ENCODE measurements at regions not wholly inside any gene's neighbourhood (a gene's known extent, or its start where the extent isn't known, plus 50 kb on each side); places are given as distances from the start of the nearest gene placed in this dataset.

DNA sequence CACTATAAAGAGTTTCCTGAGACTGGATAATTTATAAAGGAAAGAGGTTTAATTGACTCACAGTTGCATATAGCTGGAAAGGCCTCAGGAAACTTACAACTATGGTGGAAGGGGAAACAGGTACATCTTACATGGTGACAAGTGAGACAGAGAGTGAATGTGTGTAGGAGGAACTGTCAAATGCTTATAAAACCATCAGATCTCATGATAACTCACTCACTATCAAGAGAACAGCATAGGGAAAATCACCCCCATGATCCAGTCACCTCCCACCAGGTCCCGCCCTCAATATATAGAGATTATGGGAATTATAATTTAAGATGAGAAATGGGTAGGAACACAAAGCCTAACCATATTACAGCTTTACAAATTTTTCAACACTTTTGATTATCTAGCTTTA lies 266.0 kb downstream of the DTHD1 start:
- Histone ChIP-seq H3K4me2 (ENCODE audit: low read length) (no peak overlapping the region), H3K36me3 (ENCODE audit: insufficient read depth, low read length) (no peaks in the 10 kb centered on the region), H3K9me3 (ENCODE audit: insufficient read depth, low read depth, low read length) (no peaks in the 10 kb centered on the region), H3K4me1 (ENCODE audit: insufficient read depth, low read length) (no peaks in the 10 kb centered on the region), H2AFZ (ENCODE audit: low read depth, low read length) (no peak overlapping the region), H3K27me3 (ENCODE audit: insufficient read depth, low read length) (no peaks in the 10 kb centered on the region), H3K79me2 (ENCODE audit: insufficient read depth, low read length) (no peaks in the 10 kb centered on the region), H3K27ac (ENCODE audit: low read depth, low read length) (no peak overlapping the region), H3K4me3 (ENCODE audit: insufficient read depth, low read depth, low read length) (no peak overlapping the region), H3K9ac (ENCODE audit: low read length) (no peak overlapping the region), H4K20me1 (ENCODE audit: insufficient read depth, low read length) (no peaks in the 10 kb centered on the region)
- no peak overlapping the region for H3K27ac Mint-ChIP-seq (ENCODE audit: unreplicated experiment)
- FAIRE-seq (no peak), DNase-seq (ENCODE audit: low read depth) (no peak)
- TF ChIP-seq, protein P1, sequence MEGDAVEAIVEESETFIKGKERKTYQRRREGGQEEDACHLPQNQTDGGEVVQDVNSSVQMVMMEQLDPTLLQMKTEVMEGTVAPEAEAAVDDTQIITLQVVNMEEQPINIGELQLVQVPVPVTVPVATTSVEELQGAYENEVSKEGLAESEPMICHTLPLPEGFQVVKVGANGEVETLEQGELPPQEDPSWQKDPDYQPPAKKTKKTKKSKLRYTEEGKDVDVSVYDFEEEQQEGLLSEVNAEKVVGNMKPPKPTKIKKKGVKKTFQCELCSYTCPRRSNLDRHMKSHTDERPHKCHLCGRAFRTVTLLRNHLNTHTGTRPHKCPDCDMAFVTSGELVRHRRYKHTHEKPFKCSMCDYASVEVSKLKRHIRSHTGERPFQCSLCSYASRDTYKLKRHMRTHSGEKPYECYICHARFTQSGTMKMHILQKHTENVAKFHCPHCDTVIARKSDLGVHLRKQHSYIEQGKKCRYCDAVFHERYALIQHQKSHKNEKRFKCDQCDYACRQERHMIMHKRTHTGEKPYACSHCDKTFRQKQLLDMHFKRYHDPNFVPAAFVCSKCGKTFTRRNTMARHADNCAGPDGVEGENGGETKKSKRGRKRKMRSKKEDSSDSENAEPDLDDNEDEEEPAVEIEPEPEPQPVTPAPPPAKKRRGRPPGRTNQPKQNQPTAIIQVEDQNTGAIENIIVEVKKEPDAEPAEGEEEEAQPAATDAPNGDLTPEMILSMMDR (IDR thresholded peaks at IDR 0.05; ENCODE audit: insufficient read depth, low read depth, low read length) = no peak
- no peak for TF ChIP-seq EZH2 (IDR thresholded peaks at IDR 0.05; ENCODE audit: insufficient read depth, low read length)
- peaks cover 5% of the 10 kb centered on the region for H3K4me1 Mint-ChIP-seq (ENCODE audit: low read depth, unreplicated experiment)
- no peaks in the 10 kb centered on the region for H3K9me3 Mint-ChIP-seq (ENCODE audit: unreplicated experiment)
- no peaks in the 10 kb centered on the region for H3K27me3 Mint-ChIP-seq (ENCODE audit: low read depth, unreplicated experiment)
- no peaks in the 10 kb centered on the region for H3K36me3 Mint-ChIP-seq (ENCODE audit: low read depth, unreplicated experiment)
- H3K4me3 Mint-ChIP-seq (ENCODE audit: unreplicated experiment) = no peak overlapping the region

DNA sequence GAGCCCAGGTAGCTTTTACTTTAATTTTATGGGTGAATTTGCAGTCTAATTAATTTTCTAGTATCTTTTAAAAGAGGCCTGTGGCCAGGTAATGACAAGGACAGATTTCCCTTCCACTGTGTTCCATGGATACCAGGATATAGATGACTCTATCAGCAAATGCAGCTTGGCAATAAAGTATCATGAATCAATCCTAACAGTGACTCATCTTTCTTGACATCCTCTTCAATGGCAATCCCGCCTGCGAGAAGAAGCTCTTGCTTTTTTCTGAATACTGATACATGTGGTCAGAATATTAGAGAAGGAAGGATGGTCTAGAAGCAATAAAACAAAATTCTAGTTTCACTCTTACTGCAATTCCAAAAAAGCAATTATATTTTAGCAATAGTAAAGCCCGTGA lies 267.8 kb downstream of the DTHD1 start:
- no peak for FAIRE-seq
- Histone ChIP-seq H3K79me2 (ENCODE audit: insufficient read depth, low read length) (no peaks in the 10 kb centered on the region), H3K9me3 (ENCODE audit: insufficient read depth, low read depth, low read length) (no peaks in the 10 kb centered on the region), H3K4me2 (ENCODE audit: low read length) (no peak overlapping the region), H3K4me1 (ENCODE audit: insufficient read depth, low read length) (no peaks in the 10 kb centered on the region), H3K4me3 (ENCODE audit: insufficient read depth, low read depth, low read length) (no peak overlapping the region), H4K20me1 (ENCODE audit: insufficient read depth, low read length) (no peaks in the 10 kb centered on the region), H3K27ac (ENCODE audit: low read depth, low read length) (no peak overlapping the region), H3K9ac (ENCODE audit: low read length) (no peak overlapping the region), H3K27me3 (ENCODE audit: insufficient read depth, low read length) (no peaks in the 10 kb centered on the region), H3K36me3 (ENCODE audit: insufficient read depth, low read length) (no peaks in the 10 kb centered on the region), H2AFZ (ENCODE audit: low read depth, low read length) (no peak overlapping the region)
- H3K4me1 Mint-ChIP-seq (ENCODE audit: low read depth, unreplicated experiment) = peaks cover 5% of the 10 kb centered on the region
- no peaks in the 10 kb centered on the region for H3K9me3 Mint-ChIP-seq (ENCODE audit: unreplicated experiment)
- no peak for DNase-seq (ENCODE audit: low read depth)
- no peaks in the 10 kb centered on the region for H3K27me3 Mint-ChIP-seq (ENCODE audit: low read depth, unreplicated experiment)
- H3K27ac Mint-ChIP-seq (ENCODE audit: unreplicated experiment) = no peak overlapping the region
- no peak for TF ChIP-seq EZH2 (IDR thresholded peaks at IDR 0.05; ENCODE audit: insufficient read depth, low read length)
- TF ChIP-seq, protein P1 (IDR thresholded peaks at IDR 0.05; ENCODE audit: insufficient read depth, low read depth, low read length) = no peak
- H3K4me3 Mint-ChIP-seq (ENCODE audit: unreplicated experiment) = no peak overlapping the region
- no peaks in the 10 kb centered on the region for H3K36me3 Mint-ChIP-seq (ENCODE audit: low read depth, unreplicated experiment)

DNA sequence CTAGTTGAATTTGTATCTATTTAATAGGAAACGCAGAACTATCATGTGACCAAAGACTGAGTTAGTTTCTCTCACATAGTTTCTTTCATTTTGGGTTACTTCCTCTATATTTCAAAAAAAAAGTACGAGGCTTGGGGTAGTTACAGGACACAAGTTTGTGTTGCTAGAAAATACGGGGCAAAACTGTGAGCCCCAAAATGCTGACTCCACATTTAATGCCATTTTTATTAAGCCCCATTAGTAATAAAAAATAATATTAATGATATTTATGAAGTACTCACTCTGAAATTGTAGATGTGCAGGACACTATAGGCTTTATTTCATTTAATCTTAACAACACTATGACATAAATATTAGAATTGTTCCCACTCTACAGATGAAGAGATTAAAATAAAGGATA lies 268.6 kb downstream of the DTHD1 start:
- no peaks in the 10 kb centered on the region for H3K36me3 ChIP-seq (ENCODE audit: insufficient read depth, low read length)
- no peaks in the 10 kb centered on the region for H3K79me2 ChIP-seq (ENCODE audit: insufficient read depth, low read length)
- H3K27me3 Mint-ChIP-seq (ENCODE audit: low read depth, unreplicated experiment) = no peaks in the 10 kb centered on the region
- no peak overlapping the region for H3K27ac Mint-ChIP-seq (ENCODE audit: unreplicated experiment)
- H4K20me1 ChIP-seq (ENCODE audit: insufficient read depth, low read length) = no peaks in the 10 kb centered on the region
- TF ChIP-seq EZH2 (IDR thresholded peaks at IDR 0.05; ENCODE audit: insufficient read depth, low read length) = no peak
- H3K9me3 ChIP-seq (ENCODE audit: insufficient read depth, low read depth, low read length) = no peaks in the 10 kb centered on the region
- H3K36me3 Mint-ChIP-seq (ENCODE audit: low read depth, unreplicated experiment) = no peaks in the 10 kb centered on the region
- H2AFZ ChIP-seq (ENCODE audit: low read depth, low read length) = no peak overlapping the region
- H3K4me1 ChIP-seq (ENCODE audit: insufficient read depth, low read length) = no peaks in the 10 kb centered on the region
- no peak overlapping the region for H3K27ac ChIP-seq (ENCODE audit: low read depth, low read length)
- H3K9me3 Mint-ChIP-seq (ENCODE audit: unreplicated experiment) = no peaks in the 10 kb centered on the region
- no peaks in the 10 kb centered on the region for H3K27me3 ChIP-seq (ENCODE audit: insufficient read depth, low read length)
- H3K4me3 ChIP-seq (ENCODE audit: insufficient read depth, low read depth, low read length) = no peak overlapping the region
- peaks cover 5% of the 10 kb centered on the region for H3K4me1 Mint-ChIP-seq (ENCODE audit: low read depth, unreplicated experiment)
- no peak overlapping the region for H3K4me3 Mint-ChIP-seq (ENCODE audit: unreplicated experiment)
- no peak for DNase-seq (ENCODE audit: low read depth)
- no peak for FAIRE-seq
- H3K4me2 ChIP-seq (ENCODE audit: low read length) = no peak overlapping the region
- H3K9ac ChIP-seq (ENCODE audit: low read length) = no peak overlapping the region
